ENCODE measurements at regions not wholly inside any gene's neighbourhood (a gene's known extent, or its start where the extent isn't known, plus 50 kb on each side); places are given as distances from the start of the nearest gene placed in this dataset.

- TF ChIP-seq EZH2 (IDR thresholded peaks at IDR 0.05; ENCODE audit: low read depth, low read length, severe bottlenecking): no peak
- TF ChIP-seq PHF8 (conservative IDR thresholded peaks at IDR 0.05; ENCODE audit: low read depth, low read length): no peak
- no peak for TF ChIP-seq ATF2 (IDR thresholded peaks at IDR 0.05; ENCODE audit: low read length)
- no peak for TF ChIP-seq SP1 (IDR thresholded peaks at IDR 0.05; ENCODE audit: low read depth, low read length)
- no peak for TF ChIP-seq CTCF (IDR thresholded peaks at IDR 0.05; ENCODE audit: control extremely low read depth in 1 of 3, insufficient read depth in 1 of 3, low read depth in 1 of 3, low read length in 3 of 3)
Observed at GRCh38 chr2:234670806-234671205, 173.9 kb upstream of the ARL4C start.
